IPS DF 6.9 (cell line): ENCODE measurements at regions not wholly inside any gene's neighbourhood (a gene's known extent, or its start where the extent isn't known, plus 50 kb on each side); places are given as distances from the start of the nearest gene placed in this dataset.

Experiments
- DNase-seq: peaks from one replicate; pipeline ENCODE4 v3.0.0-alpha.2; 2013; ENCODE audit warnings: low read depth, low spot score
- H3K27ac ChIP-seq: one replicate; pipeline ENCODE4 v1.5.1; 2013; ENCODE audit warnings: low read length, control low read depth
- H3K27me3 ChIP-seq: 2 replicates; pipeline ENCODE4 v1.6.1; 2013; ENCODE audit warnings: mild to moderate bottlenecking, low read length; ENCODE audit not compliant: control insufficient read depth, insufficient read depth
- H3K36me3 ChIP-seq: 2 replicates; pipeline ENCODE4 v1.6.1; 2013; ENCODE audit warnings: low read length; ENCODE audit not compliant: control insufficient read depth, insufficient read depth
- H3K4me1 ChIP-seq: 2 replicates; pipeline ENCODE4 v1.6.1; 2013; ENCODE audit warnings: low read length; ENCODE audit not compliant: control insufficient read depth, insufficient read depth
- H3K4me3 ChIP-seq: 2 replicates; pipeline ENCODE4 v1.5.1; 2013; ENCODE audit warnings: mild to moderate bottlenecking, low read length
- H3K9me3 ChIP-seq: 2 replicates; pipeline ENCODE4 v1.6.1; 2013; ENCODE audit warnings: low read length, inconsistent platforms; ENCODE audit not compliant: control insufficient read depth, insufficient read depth
- WGBS: extraction: QIAGEN DNeasy Blood & Tissue Kit; methylation state at CpG from one replicate; pipeline ENCODE4 v1.1.7; 2013; ENCODE audit warnings: mixed read lengths, missing lambda C conversion rate; ENCODE audit not compliant: insufficient read length, insufficient coverage; 5-methylcytosine and 5-hydroxymethylcytosine counted together

GRCh38 chr15:95726891-95727290 is 603.6 kb upstream of the NR2F2 start:
- no peaks in the 10 kb centered on the region for H3K4me1 ChIP-seq

GRCh38 chr15:95733931-95734330 is 596.6 kb upstream of the NR2F2 start:
- no peak overlapping the region for H3K4me3 ChIP-seq
- no peaks in the 10 kb centered on the region for H3K36me3 ChIP-seq
- no peaks in the 10 kb centered on the region for H3K9me3 ChIP-seq
- WGBS, result no CpG with 5 or more reads among the region's 3 CpGs
- H3K4me1 ChIP-seq, result no peaks in the 10 kb centered on the region
- DNase-seq, result no peak
- H3K27me3 ChIP-seq, result no peaks in the 10 kb centered on the region
- H3K27ac ChIP-seq, result no peak overlapping the region

More at GRCh38 chr15:95726891-95727290, 603.6 kb upstream of the NR2F2 start:
- WGBS, result no CpG with 5 or more reads among the region's 4 CpGs
- DNase-seq, result no peak
- Histone ChIP-seq H3K36me3 (no peaks in the 10 kb centered on the region), H3K27me3 (no peaks in the 10 kb centered on the region), H3K9me3 (no peaks in the 10 kb centered on the region), H3K4me3 (no peak overlapping the region), H3K27ac (no peak overlapping the region)

- Histone ChIP-seq H3K36me3 (no peaks in the 10 kb centered on the region), H3K27me3 (no peaks in the 10 kb centered on the region), H3K9me3 (no peaks in the 10 kb centered on the region), H3K27ac (no peak overlapping the region), H3K4me1 (no peaks in the 10 kb centered on the region), H3K4me3 (no peak overlapping the region)
- DNase-seq, result no peak
- WGBS, result no CpG with 5 or more reads among the region's 6 CpGs
Measured at GRCh38 chr15:95734422-95735316, 595.8 kb upstream of the NR2F2 start.

- DNase-seq, result no peak
- H3K9me3 ChIP-seq, result no peaks in the 10 kb centered on the region
- no peak overlapping the region for H3K4me3 ChIP-seq
- H3K27me3 ChIP-seq, result no peaks in the 10 kb centered on the region
- H3K4me1 ChIP-seq, result no peaks in the 10 kb centered on the region
- no peaks in the 10 kb centered on the region for H3K36me3 ChIP-seq
- no peak overlapping the region for H3K27ac ChIP-seq
- no CpG with 5 or more reads among the region's 3 CpGs for WGBS
Measured at GRCh38 chr15:95737060-95737459, 593.4 kb upstream of the NR2F2 start.

GRCh38 chr15:95739131-95739530 is 591.4 kb upstream of the NR2F2 start:
- WGBS, result no CpG with 5 or more reads among the region's 5 CpGs
- Histone ChIP-seq H3K4me3 (no peak overlapping the region), H3K27me3 (no peaks in the 10 kb centered on the region), H3K4me1 (no peaks in the 10 kb centered on the region), H3K36me3 (no peaks in the 10 kb centered on the region), H3K27ac (no peak overlapping the region), H3K9me3 (no peaks in the 10 kb centered on the region)
- DNase-seq, result no peak

GRCh38 chr15:95741830-95742229 is 588.7 kb upstream of the NR2F2 start:
- Histone ChIP-seq H3K9me3 (no peaks in the 10 kb centered on the region), H3K27ac (no peak overlapping the region), H3K27me3 (no peaks in the 10 kb centered on the region), H3K36me3 (no peaks in the 10 kb centered on the region), H3K4me1 (no peaks in the 10 kb centered on the region), H3K4me3 (no peak overlapping the region)
- 100% methylated on average over 1 of the region's 4 CpGs for WGBS
- DNase-seq, result no peak

- H3K27me3 ChIP-seq, result no peaks in the 10 kb centered on the region
- H3K9me3 ChIP-seq, result no peaks in the 10 kb centered on the region
- H3K27ac ChIP-seq, result no peak overlapping the region
- WGBS, result no CpG with 5 or more reads among the region's 3 CpGs
- H3K36me3 ChIP-seq, result no peaks in the 10 kb centered on the region
- no peaks in the 10 kb centered on the region for H3K4me1 ChIP-seq
- no peak overlapping the region for H3K4me3 ChIP-seq
- no peak for DNase-seq
Measured at GRCh38 chr15:95742256-95742655, 588.2 kb upstream of the NR2F2 start.

- Histone ChIP-seq H3K4me1 (no peaks in the 10 kb centered on the region), H3K9me3 (no peaks in the 10 kb centered on the region), H3K27me3 (no peaks in the 10 kb centered on the region), H3K27ac (no peak overlapping the region), H3K36me3 (no peaks in the 10 kb centered on the region), H3K4me3 (no peak overlapping the region)
- no peak for DNase-seq
- no CpG with 5 or more reads among the region's 2 CpGs for WGBS
Measured at GRCh38 chr15:95742836-95743235, 587.7 kb upstream of the NR2F2 start.

- Histone ChIP-seq H3K27ac (no peak overlapping the region), H3K4me3 (no peak overlapping the region), H3K27me3 (no peaks in the 10 kb centered on the region), H3K4me1 (no peaks in the 10 kb centered on the region), H3K36me3 (no peaks in the 10 kb centered on the region), H3K9me3 (no peaks in the 10 kb centered on the region)
- WGBS, result no CpG with 5 or more reads among the region's 2 CpGs
- no peak for DNase-seq
Measured at GRCh38 chr15:95757171-95757570, 573.3 kb upstream of the NR2F2 start.

- Histone ChIP-seq H3K4me1 (no peaks in the 10 kb centered on the region), H3K27ac (no peak overlapping the region), H3K4me3 (no peak overlapping the region), H3K27me3 (no peaks in the 10 kb centered on the region), H3K9me3 (no peaks in the 10 kb centered on the region), H3K36me3 (no peaks in the 10 kb centered on the region)
- no peak for DNase-seq
- WGBS, result no CpG with 5 or more reads among the region's 1 CpG
Measured at GRCh38 chr15:95758451-95758850, 572.0 kb upstream of the NR2F2 start.

- no CpG with 5 or more reads among the region's 2 CpGs for WGBS
- H3K27me3 ChIP-seq, result no peaks in the 10 kb centered on the region
- no peaks in the 10 kb centered on the region for H3K9me3 ChIP-seq
- H3K27ac ChIP-seq, result no peak overlapping the region
- H3K36me3 ChIP-seq, result no peaks in the 10 kb centered on the region
- H3K4me1 ChIP-seq, result no peaks in the 10 kb centered on the region
- no peak overlapping the region for H3K4me3 ChIP-seq
- no peak for DNase-seq
Measured at GRCh38 chr15:95758851-95759250, 571.6 kb upstream of the NR2F2 start.
